ENCODE measurements at regions not wholly inside any gene's neighbourhood (a gene's known extent, or its start where the extent isn't known, plus 50 kb on each side); places are given as distances from the start of the nearest gene placed in this dataset.

GRCh38 chr14:83566567-83566966, 1963.4 kb upstream of the FLRT2 start:
- Mint-ChIP-seq H3K27ac (ENCODE audit: unreplicated experiment) (no peak overlapping the region), H3K36me3 (ENCODE audit: low read depth) (no peaks in the 10 kb centered on the region), H3K4me3 (no peak overlapping the region), H3K27me3 (ENCODE audit: low read depth) (no peaks in the 10 kb centered on the region), H3K9me3 (no peaks in the 10 kb centered on the region), H3K4me1 (no peaks in the 10 kb centered on the region)
- TF ChIP-seq CTCF (conservative IDR thresholded peaks at IDR 0.05), result no peak
- DNase-seq (ENCODE audit: low read depth, low spot score), result no peak

- no peaks in the 10 kb centered on the region for H3K4me1 Mint-ChIP-seq
- DNase-seq (ENCODE audit: low read depth, low spot score), result no peak
- H3K27me3 Mint-ChIP-seq (ENCODE audit: low read depth), result no peaks in the 10 kb centered on the region
- no peak overlapping the region for H3K27ac Mint-ChIP-seq (ENCODE audit: unreplicated experiment)
- no peak overlapping the region for H3K4me3 Mint-ChIP-seq
- TF ChIP-seq CTCF (conservative IDR thresholded peaks at IDR 0.05), result no peak
- no peaks in the 10 kb centered on the region for H3K36me3 Mint-ChIP-seq (ENCODE audit: low read depth)
- no peaks in the 10 kb centered on the region for H3K9me3 Mint-ChIP-seq
These were observed 1961.8 kb upstream of the FLRT2 start for GRCh38 chr14:83568141-83568540.

- H3K9me3 Mint-ChIP-seq, result no peaks in the 10 kb centered on the region
- no peaks in the 10 kb centered on the region for H3K4me1 Mint-ChIP-seq
- no peaks in the 10 kb centered on the region for H3K36me3 Mint-ChIP-seq (ENCODE audit: low read depth)
- no peak for TF ChIP-seq CTCF (conservative IDR thresholded peaks at IDR 0.05)
- H3K4me3 Mint-ChIP-seq, result no peak overlapping the region
- no peak overlapping the region for H3K27ac Mint-ChIP-seq (ENCODE audit: unreplicated experiment)
- H3K27me3 Mint-ChIP-seq (ENCODE audit: low read depth), result no peaks in the 10 kb centered on the region
- DNase-seq (ENCODE audit: low read depth, low spot score), result no peak
These were observed 1954.6 kb upstream of the FLRT2 start for GRCh38 chr14:83575301-83575700.

GRCh38 chr14:83583201-83583600, 1946.7 kb upstream of the FLRT2 start:
- peaks cover 2% of the 10 kb centered on the region for H3K9me3 Mint-ChIP-seq
- no peaks in the 10 kb centered on the region for H3K27me3 Mint-ChIP-seq (ENCODE audit: low read depth)
- H3K4me1 Mint-ChIP-seq, result no peaks in the 10 kb centered on the region
- DNase-seq (ENCODE audit: low read depth, low spot score), result no peak
- H3K36me3 Mint-ChIP-seq (ENCODE audit: low read depth), result no peaks in the 10 kb centered on the region
- no peak overlapping the region for H3K4me3 Mint-ChIP-seq
- TF ChIP-seq CTCF (conservative IDR thresholded peaks at IDR 0.05), result no peak
- no peak overlapping the region for H3K27ac Mint-ChIP-seq (ENCODE audit: unreplicated experiment)

- Mint-ChIP-seq H3K27ac (ENCODE audit: unreplicated experiment) (no peak overlapping the region), H3K4me1 (no peaks in the 10 kb centered on the region), H3K4me3 (no peak overlapping the region), H3K36me3 (ENCODE audit: low read depth) (no peaks in the 10 kb centered on the region), H3K27me3 (ENCODE audit: low read depth) (no peaks in the 10 kb centered on the region), H3K9me3 (no peaks in the 10 kb centered on the region)
- no peak for DNase-seq (ENCODE audit: low read depth, low spot score)
- no peak for TF ChIP-seq CTCF (conservative IDR thresholded peaks at IDR 0.05)
These were observed 1935.1 kb upstream of the FLRT2 start for GRCh38 chr14:83594874-83595273.

- Mint-ChIP-seq H3K27me3 (ENCODE audit: low read depth) (no peaks in the 10 kb centered on the region), H3K9me3 (peaks cover 11% of the 10 kb centered on the region), H3K36me3 (ENCODE audit: low read depth) (no peaks in the 10 kb centered on the region), H3K27ac (ENCODE audit: unreplicated experiment) (no peak overlapping the region), H3K4me3 (no peak overlapping the region), H3K4me1 (peaks cover 4% of the 10 kb centered on the region)
- TF ChIP-seq CTCF (conservative IDR thresholded peaks at IDR 0.05), result no peak
- DNase-seq (ENCODE audit: low read depth, low spot score), result no peak
These were observed 1922.3 kb upstream of the FLRT2 start for GRCh38 chr14:83607682-83608081.
